ENCODE measurements at regions not wholly inside any gene's neighbourhood (a gene's known extent, or its start where the extent isn't known, plus 50 kb on each side); places are given as distances from the start of the nearest gene placed in this dataset.

- WGBS, 2 donors, result 72 to 74% methylated on average over 3 of the region's 3 CpGs
- DNase-seq, result no peak
- H3K4me1 ChIP-seq, result no peaks in the 10 kb centered on the region
- TF ChIP-seq CTCF (IDR thresholded peaks at IDR 0.05), result no peak
- H3K9me3 ChIP-seq, result peaks cover 0 to 35% (median 6%) of the 10 kb centered on the region in 11 donors
- no peaks in the 10 kb centered on the region for H3K36me3 ChIP-seq
- ATAC-seq, result no peak
- no peaks in the 10 kb centered on the region for H3K27me3 ChIP-seq
- no peak overlapping the region for H3K27ac ChIP-seq
- intact Hi-C loops (cut with DNase I), result no loop called here
- no peak overlapping the region for H3K4me3 ChIP-seq
These were observed 1020.4 kb downstream of the FSTL5 start for GRCh38 chr4:161143375-161143774.

- no peak for ATAC-seq
- Histone ChIP-seq H3K4me1 (no peaks in the 10 kb centered on the region), H3K27ac (no peak overlapping the region), H3K36me3 (no peaks in the 10 kb centered on the region), H3K9me3 (peaks cover 0 to 28% (median 8%) of the 10 kb centered on the region in 11 donors), H3K27me3 (no peaks in the 10 kb centered on the region), H3K4me3 (no peak overlapping the region)
- intact Hi-C loops (cut with DNase I), result no loop called here
- no peak for DNase-seq
- WGBS, 2 donors, result 58 to 59% methylated on average over 2 of the region's 2 CpGs
- no peak for TF ChIP-seq CTCF (IDR thresholded peaks at IDR 0.05)
These were observed 1029.0 kb downstream of the FSTL5 start for GRCh38 chr4:161134795-161135194.

- intact Hi-C loops (cut with DNase I), result no loop called here
- ATAC-seq, result no peak
These were observed 1030.1 kb downstream of the FSTL5 start for GRCh38 chr4:161133586-161134276.

GRCh38 chr4:161132715-161133425 is 1030.9 kb downstream of the FSTL5 start:
- DNase-seq (no peak), ATAC-seq (no peak)
- peaks cover 0 to 16% (median 0%) of the 10 kb centered on the region in 11 donors for H3K9me3 ChIP-seq
- 78 to 81% methylated on average over 4 of the region's 4 CpGs for WGBS, 2 donors
- H3K27me3 ChIP-seq, result no peaks in the 10 kb centered on the region
- no peak overlapping the region for H3K27ac ChIP-seq
- intact Hi-C loops (cut with DNase I), result no loop called here
- no peaks in the 10 kb centered on the region for H3K36me3 ChIP-seq
- no peak for TF ChIP-seq CTCF (IDR thresholded peaks at IDR 0.05)
- no peak overlapping the region for H3K4me3 ChIP-seq
- no peaks in the 10 kb centered on the region for H3K4me1 ChIP-seq

More at GRCh38 chr4:161133586-161134276, 1030.1 kb downstream of the FSTL5 start:
- no peak overlapping the region for H3K27ac ChIP-seq
- no peaks in the 10 kb centered on the region for H3K4me1 ChIP-seq
- no peaks in the 10 kb centered on the region for H3K36me3 ChIP-seq
- no peaks in the 10 kb centered on the region for H3K27me3 ChIP-seq
- no peak overlapping the region for H3K4me3 ChIP-seq
- peaks cover 0 to 25% (median 0%) of the 10 kb centered on the region in 11 donors for H3K9me3 ChIP-seq
- no peak for TF ChIP-seq CTCF (IDR thresholded peaks at IDR 0.05)
- 68 to 73% methylated on average over 4 of the region's 4 CpGs for WGBS, 2 donors
- no peak for DNase-seq
